ENCODE measurements at regions not wholly inside any gene's neighbourhood (a gene's known extent, or its start where the extent isn't known, plus 50 kb on each side); places are given as distances from the start of the nearest gene placed in this dataset.
A peak's percentile ranks its signal among the peaks of the same experiment; 100 is the strongest.
"Not testable (repeated sequence)": the region's sequence is repeated elsewhere in the genome, so short reads cannot be mapped to it uniquely, and the experiment has no call there.

GRCh38 chr4:1582227-1582626 lies 101.9 kb downstream of the FAM53A start:
- TF ChIP-seq CTCF (IDR thresholded peaks at IDR 0.05): no peak
- Mint-ChIP-seq H3K4me3 (ENCODE audit: unreplicated experiment) (no peak overlapping the region), H3K4me1 (ENCODE audit: low read depth) (peaks cover 5% of the 10 kb centered on the region), H3K9me3 (ENCODE audit: low read depth) (peaks cover 6% of the 10 kb centered on the region), H3K27me3 (ENCODE audit: low read depth) (no peaks in the 10 kb centered on the region), H3K27ac (ENCODE audit: unreplicated experiment) (no peak overlapping the region), H3K36me3 (ENCODE audit: low read depth) (no peaks in the 10 kb centered on the region)
- DNase-seq (ENCODE audit: low spot score): peak; percentile 93

- H3K27ac Mint-ChIP-seq (ENCODE audit: unreplicated experiment): peak overlapping the region; percentile 87
- H3K27me3 Mint-ChIP-seq (ENCODE audit: low read depth); H3K36me3 Mint-ChIP-seq (ENCODE audit: low read depth); H3K4me3 Mint-ChIP-seq (ENCODE audit: unreplicated experiment); H3K9me3 Mint-ChIP-seq (ENCODE audit: low read depth); H3K4me1 Mint-ChIP-seq (ENCODE audit: low read depth): not testable (repeated sequence)
- peak; percentile 96 for DNase-seq (ENCODE audit: low spot score)
Measured at GRCh38 chr4:1581164-1581894, 102.8 kb downstream of the FAM53A start.

GRCh38 chr4:1580692-1581012 lies 103.5 kb downstream of the FAM53A start:
- not testable (repeated sequence) for H3K36me3 Mint-ChIP-seq (ENCODE audit: low read depth); H3K27me3 Mint-ChIP-seq (ENCODE audit: low read depth); H3K4me3 Mint-ChIP-seq (ENCODE audit: unreplicated experiment); DNase-seq (ENCODE audit: low spot score); H3K27ac Mint-ChIP-seq (ENCODE audit: unreplicated experiment); H3K4me1 Mint-ChIP-seq (ENCODE audit: low read depth); H3K9me3 Mint-ChIP-seq (ENCODE audit: low read depth)

- Mint-ChIP-seq H3K4me3 (ENCODE audit: unreplicated experiment) (peak overlapping the region; percentile 75), H3K4me1 (ENCODE audit: low read depth) (peaks cover 5% of the 10 kb centered on the region), H3K36me3 (ENCODE audit: low read depth) (no peaks in the 10 kb centered on the region), H3K9me3 (ENCODE audit: low read depth) (peaks cover 4% of the 10 kb centered on the region), H3K27ac (ENCODE audit: unreplicated experiment) (peak overlapping the region; percentile 87), H3K27me3 (ENCODE audit: low read depth) (no peaks in the 10 kb centered on the region)
- no peak for TF ChIP-seq CTCF (IDR thresholded peaks at IDR 0.05)
- DNase-seq (ENCODE audit: low spot score): peak; percentile 97
Measured at GRCh38 chr4:1579901-1580691, 104.0 kb downstream of the FAM53A start.

GRCh38 chr4:1579001-1579900 lies 104.9 kb downstream of the FAM53A start:
- peak overlapping the region; percentile 87 for H3K27ac Mint-ChIP-seq (ENCODE audit: unreplicated experiment)
- DNase-seq (ENCODE audit: low spot score): peak; percentile 91
- H3K27me3 Mint-ChIP-seq (ENCODE audit: low read depth): no peaks in the 10 kb centered on the region
- TF ChIP-seq CTCF (IDR thresholded peaks at IDR 0.05): peak; percentile 91
- peak overlapping the region; percentile 75 for H3K4me3 Mint-ChIP-seq (ENCODE audit: unreplicated experiment)
- no peaks in the 10 kb centered on the region for H3K36me3 Mint-ChIP-seq (ENCODE audit: low read depth)
- H3K9me3 Mint-ChIP-seq (ENCODE audit: low read depth): peaks cover 4% of the 10 kb centered on the region
- H3K4me1 Mint-ChIP-seq (ENCODE audit: low read depth): peaks cover 5% of the 10 kb centered on the region

GRCh38 chr4:1578251-1578773 lies 105.8 kb downstream of the FAM53A start:
- Mint-ChIP-seq H3K4me3 (ENCODE audit: unreplicated experiment) (peak overlapping the region; percentile 62), H3K36me3 (ENCODE audit: low read depth) (no peaks in the 10 kb centered on the region), H3K9me3 (ENCODE audit: low read depth) (no peaks in the 10 kb centered on the region), H3K27ac (ENCODE audit: unreplicated experiment) (peak overlapping the region; percentile 66), H3K27me3 (ENCODE audit: low read depth) (no peaks in the 10 kb centered on the region), H3K4me1 (ENCODE audit: low read depth) (peaks cover 5% of the 10 kb centered on the region)
- TF ChIP-seq CTCF (IDR thresholded peaks at IDR 0.05): no peak
- peak; percentile 90 for DNase-seq (ENCODE audit: low spot score)
